ENCODE measurements at regions not wholly inside any gene's neighbourhood (a gene's known extent, or its start where the extent isn't known, plus 50 kb on each side); places are given as distances from the start of the nearest gene placed in this dataset.

GRCh38 chr7:52973126-52973525 lies 62.3 kb upstream of the POM121L12 start:
- TF ChIP-seq, protein P1, sequence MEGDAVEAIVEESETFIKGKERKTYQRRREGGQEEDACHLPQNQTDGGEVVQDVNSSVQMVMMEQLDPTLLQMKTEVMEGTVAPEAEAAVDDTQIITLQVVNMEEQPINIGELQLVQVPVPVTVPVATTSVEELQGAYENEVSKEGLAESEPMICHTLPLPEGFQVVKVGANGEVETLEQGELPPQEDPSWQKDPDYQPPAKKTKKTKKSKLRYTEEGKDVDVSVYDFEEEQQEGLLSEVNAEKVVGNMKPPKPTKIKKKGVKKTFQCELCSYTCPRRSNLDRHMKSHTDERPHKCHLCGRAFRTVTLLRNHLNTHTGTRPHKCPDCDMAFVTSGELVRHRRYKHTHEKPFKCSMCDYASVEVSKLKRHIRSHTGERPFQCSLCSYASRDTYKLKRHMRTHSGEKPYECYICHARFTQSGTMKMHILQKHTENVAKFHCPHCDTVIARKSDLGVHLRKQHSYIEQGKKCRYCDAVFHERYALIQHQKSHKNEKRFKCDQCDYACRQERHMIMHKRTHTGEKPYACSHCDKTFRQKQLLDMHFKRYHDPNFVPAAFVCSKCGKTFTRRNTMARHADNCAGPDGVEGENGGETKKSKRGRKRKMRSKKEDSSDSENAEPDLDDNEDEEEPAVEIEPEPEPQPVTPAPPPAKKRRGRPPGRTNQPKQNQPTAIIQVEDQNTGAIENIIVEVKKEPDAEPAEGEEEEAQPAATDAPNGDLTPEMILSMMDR (IDR thresholded peaks at IDR 0.05; ENCODE audit: low read depth, low read length, poor library complexity, severe bottlenecking), result no peak
- no peak for TF ChIP-seq EZH2phosphoT487 (IDR thresholded peaks at IDR 0.05; ENCODE audit: borderline replicate concordance, low read length)

All from DOHH2 (cell line).